ENCODE measurements at regions not wholly inside any gene's neighbourhood (a gene's known extent, or its start where the extent isn't known, plus 50 kb on each side); places are given as distances from the start of the nearest gene placed in this dataset.

- no peaks in the 10 kb centered on the region for H3K36me3 ChIP-seq (ENCODE audit: control insufficient read depth in 3 of 3, insufficient read depth in 3 of 3, low read length in 3 of 3)
- H3K27me3 ChIP-seq (ENCODE audit: control insufficient read depth in 3 of 3, insufficient read depth in 3 of 3, low read length in 3 of 3), result no peaks in the 10 kb centered on the region
- no peak overlapping the region for H3K27ac ChIP-seq (ENCODE audit: low read depth, low read length)
- H3K4me3 ChIP-seq (ENCODE audit: low read length in 3 of 3), result no peak overlapping the region
- H3K9me3 ChIP-seq (ENCODE audit: control insufficient read depth in 3 of 3, low read length in 3 of 3), result no peaks in the 10 kb centered on the region
- H3K9ac ChIP-seq (ENCODE audit: low read depth in 1 of 3, low read length in 3 of 3), result no peak overlapping the region
- peaks cover 13 to 15% (median 14%) of the 10 kb centered on the region in 3 donors for H3K4me1 ChIP-seq (ENCODE audit: control insufficient read depth in 3 of 3, insufficient read depth in 3 of 3, low read length in 3 of 3)
Measured at GRCh38 chr15:35701402-35702046, 155.6 kb upstream of the DPH6 start.

GRCh38 chr15:35702946-35703495 lies 157.1 kb upstream of the DPH6 start:
- no peak overlapping the region for H3K4me3 ChIP-seq (ENCODE audit: low read length in 3 of 3)
- no peak overlapping the region for H3K9ac ChIP-seq (ENCODE audit: low read depth in 1 of 3, low read length in 3 of 3)
- H3K36me3 ChIP-seq (ENCODE audit: control insufficient read depth in 3 of 3, insufficient read depth in 3 of 3, low read length in 3 of 3), result no peaks in the 10 kb centered on the region
- no peaks in the 10 kb centered on the region for H3K9me3 ChIP-seq (ENCODE audit: control insufficient read depth in 3 of 3, low read length in 3 of 3)
- no peaks in the 10 kb centered on the region for H3K27me3 ChIP-seq (ENCODE audit: control insufficient read depth in 3 of 3, insufficient read depth in 3 of 3, low read length in 3 of 3)
- no peak overlapping the region for H3K27ac ChIP-seq (ENCODE audit: low read depth, low read length)
- H3K4me1 ChIP-seq (ENCODE audit: control insufficient read depth in 3 of 3, insufficient read depth in 3 of 3, low read length in 3 of 3), result peaks cover 10 to 14% (median 13%) of the 10 kb centered on the region in 3 donors

DNA sequence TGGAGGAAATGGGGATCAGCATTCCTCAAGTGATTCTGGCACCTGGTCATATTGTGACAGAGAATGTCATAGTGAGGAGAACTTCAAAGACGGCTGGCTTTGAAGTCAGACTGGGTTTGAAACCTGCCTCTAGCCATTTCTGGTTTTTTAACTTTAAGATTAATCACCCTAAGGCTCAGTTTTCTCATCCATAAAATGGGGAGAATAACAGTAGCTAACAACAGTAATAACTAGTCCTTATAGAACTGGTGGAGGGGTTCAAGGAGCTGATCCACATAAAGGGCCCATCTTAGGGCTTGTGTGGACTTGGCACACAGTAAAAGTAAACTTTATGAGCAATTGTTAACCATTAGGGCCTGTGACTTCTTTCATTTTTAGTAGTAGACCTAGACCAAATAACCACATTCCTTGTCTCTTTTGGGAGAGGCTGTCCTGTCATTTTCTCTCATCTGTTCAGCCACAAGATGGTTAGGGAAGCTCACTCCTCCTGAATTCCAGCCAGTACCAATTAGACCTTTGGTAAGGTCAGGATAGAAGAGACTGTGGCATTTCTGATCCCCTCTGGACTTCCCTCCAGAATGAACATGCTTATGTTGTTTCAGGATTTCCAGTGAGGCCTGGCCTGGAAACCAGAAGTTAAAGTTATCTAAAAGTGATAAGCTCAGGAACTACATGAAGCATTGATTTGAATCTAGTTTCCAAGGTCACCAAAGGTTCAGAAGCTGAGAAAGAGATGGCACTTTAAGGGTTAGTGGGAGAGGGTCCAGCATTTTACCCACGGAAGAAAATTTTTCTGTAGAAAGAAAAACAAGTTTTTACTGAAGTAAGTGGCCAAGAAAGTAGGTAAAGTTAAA lies 159.3 kb upstream of the DPH6 start:
- Histone ChIP-seq H3K9me3 (ENCODE audit: control insufficient read depth in 3 of 3, low read length in 3 of 3) (no peaks in the 10 kb centered on the region), H3K4me3 (ENCODE audit: low read length in 3 of 3) (peak overlapping the region in 1 of 3 donors; percentile 10), H3K27me3 (ENCODE audit: control insufficient read depth in 3 of 3, insufficient read depth in 3 of 3, low read length in 3 of 3) (no peaks in the 10 kb centered on the region), H3K4me1 (ENCODE audit: control insufficient read depth in 3 of 3, insufficient read depth in 3 of 3, low read length in 3 of 3) (peaks cover 10 to 14% (median 13%) of the 10 kb centered on the region in 3 donors), H3K27ac (ENCODE audit: low read depth, low read length) (peak overlapping the region; percentile 49), H3K9ac (ENCODE audit: low read depth in 1 of 3, low read length in 3 of 3) (no peak overlapping the region), H3K36me3 (ENCODE audit: control insufficient read depth in 3 of 3, insufficient read depth in 3 of 3, low read length in 3 of 3) (no peaks in the 10 kb centered on the region)

DNA sequence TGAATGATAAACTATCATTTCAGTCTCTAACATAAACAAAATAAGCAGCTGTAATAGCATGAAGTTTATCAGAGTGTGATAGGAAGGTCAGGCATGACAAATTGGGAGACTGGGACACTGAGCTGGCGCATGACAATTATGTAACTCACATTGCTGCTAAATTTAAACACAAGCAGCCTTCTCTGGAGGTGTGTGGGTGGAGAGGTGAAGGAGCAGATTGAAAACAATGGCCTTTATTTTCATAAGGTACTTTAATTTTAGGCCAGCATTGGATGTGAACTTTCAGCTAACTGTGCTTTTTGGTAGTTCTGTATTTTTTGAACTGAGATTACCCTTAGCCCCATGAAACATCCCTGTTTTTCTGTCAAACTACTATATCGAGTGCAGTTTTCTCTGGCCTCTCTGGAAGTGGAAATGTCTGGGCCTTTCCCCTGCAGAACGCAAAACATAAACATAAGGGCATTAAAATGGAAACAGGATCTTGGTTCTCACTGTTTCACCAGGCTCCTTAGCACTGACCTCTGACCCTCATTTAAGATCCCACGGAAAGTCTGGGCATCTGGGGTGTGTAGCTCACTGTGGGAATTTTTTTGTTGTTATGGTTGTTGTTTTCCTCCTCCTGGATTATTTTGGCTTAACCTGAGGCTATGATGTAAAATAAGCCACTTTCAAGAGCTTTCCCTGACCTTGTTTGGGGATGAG lies 160.1 kb upstream of the DPH6 start:
- H3K9me3 ChIP-seq (ENCODE audit: control insufficient read depth in 3 of 3, low read length in 3 of 3), result no peaks in the 10 kb centered on the region
- H3K27ac ChIP-seq (ENCODE audit: low read depth, low read length), result peak overlapping the region; percentile 49
- H3K9ac ChIP-seq (ENCODE audit: low read depth in 1 of 3, low read length in 3 of 3), result peak overlapping the region in 1 of 3 donors; percentile 10
- H3K4me3 ChIP-seq (ENCODE audit: low read length in 3 of 3), result peak overlapping the region in 1 of 3 donors; percentile 10
- no peaks in the 10 kb centered on the region for H3K36me3 ChIP-seq (ENCODE audit: control insufficient read depth in 3 of 3, insufficient read depth in 3 of 3, low read length in 3 of 3)
- peaks cover 10 to 14% (median 13%) of the 10 kb centered on the region in 3 donors for H3K4me1 ChIP-seq (ENCODE audit: control insufficient read depth in 3 of 3, insufficient read depth in 3 of 3, low read length in 3 of 3)
- no peaks in the 10 kb centered on the region for H3K27me3 ChIP-seq (ENCODE audit: control insufficient read depth in 3 of 3, insufficient read depth in 3 of 3, low read length in 3 of 3)

DNA sequence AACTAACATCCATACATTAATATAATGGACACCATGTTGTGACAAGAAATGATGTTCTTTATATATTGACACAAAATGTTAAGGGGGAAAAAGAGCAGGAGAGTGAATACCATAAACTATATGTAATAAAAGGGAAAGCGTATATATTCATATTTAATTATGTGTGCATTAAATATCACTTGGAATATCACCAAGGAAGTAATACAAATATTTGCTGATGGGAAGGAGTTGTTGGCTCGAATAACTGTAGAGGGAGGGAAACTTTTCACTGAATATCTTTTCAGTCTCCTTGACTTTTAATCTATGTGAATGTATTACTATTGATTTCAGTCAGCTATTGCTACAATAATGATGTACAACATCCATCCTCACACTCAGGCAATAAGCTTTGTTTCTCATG lies 167.0 kb upstream of the DPH6 start:
- Histone ChIP-seq H3K4me1 (ENCODE audit: control insufficient read depth in 3 of 3, insufficient read depth in 3 of 3, low read length in 3 of 3) (no peaks in the 10 kb centered on the region), H3K27me3 (ENCODE audit: control insufficient read depth in 3 of 3, insufficient read depth in 3 of 3, low read length in 3 of 3) (no peaks in the 10 kb centered on the region), H3K4me3 (ENCODE audit: low read length in 3 of 3) (no peak overlapping the region), H3K9ac (ENCODE audit: low read depth in 1 of 3, low read length in 3 of 3) (no peak overlapping the region), H3K9me3 (ENCODE audit: control insufficient read depth in 3 of 3, low read length in 3 of 3) (peaks cover 0 to 1% (median 0%) of the 10 kb centered on the region in 3 donors), H3K27ac (ENCODE audit: low read depth, low read length) (no peak overlapping the region), H3K36me3 (ENCODE audit: control insufficient read depth in 3 of 3, insufficient read depth in 3 of 3, low read length in 3 of 3) (no peaks in the 10 kb centered on the region)

DNA sequence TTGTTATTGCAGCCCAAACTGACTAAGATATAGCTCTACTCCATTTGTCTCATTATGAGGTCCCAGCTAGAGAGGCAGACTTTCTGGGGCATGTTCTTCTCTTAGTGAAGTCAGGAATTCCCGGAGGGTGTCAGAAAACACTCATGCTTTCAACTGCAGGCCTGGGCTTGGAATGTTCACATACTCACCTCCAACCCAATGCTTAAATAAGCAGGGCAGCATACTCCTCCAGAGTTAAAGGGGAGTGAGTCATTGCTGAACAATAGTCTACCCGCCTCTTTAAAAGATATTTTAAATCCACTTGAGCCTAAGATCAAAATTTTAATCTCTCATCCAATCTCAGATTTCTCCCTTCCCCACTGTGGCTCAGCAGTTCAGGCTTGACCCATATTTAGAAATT lies 167.8 kb upstream of the DPH6 start:
- H3K9me3 ChIP-seq (ENCODE audit: control insufficient read depth in 3 of 3, low read length in 3 of 3), result peaks cover 0 to 1% (median 0%) of the 10 kb centered on the region in 3 donors
- no peaks in the 10 kb centered on the region for H3K4me1 ChIP-seq (ENCODE audit: control insufficient read depth in 3 of 3, insufficient read depth in 3 of 3, low read length in 3 of 3)
- no peak overlapping the region for H3K4me3 ChIP-seq (ENCODE audit: low read length in 3 of 3)
- H3K27ac ChIP-seq (ENCODE audit: low read depth, low read length), result no peak overlapping the region
- no peak overlapping the region for H3K9ac ChIP-seq (ENCODE audit: low read depth in 1 of 3, low read length in 3 of 3)
- H3K36me3 ChIP-seq (ENCODE audit: control insufficient read depth in 3 of 3, insufficient read depth in 3 of 3, low read length in 3 of 3), result no peaks in the 10 kb centered on the region
- H3K27me3 ChIP-seq (ENCODE audit: control insufficient read depth in 3 of 3, insufficient read depth in 3 of 3, low read length in 3 of 3), result no peaks in the 10 kb centered on the region

- Histone ChIP-seq H3K27ac (ENCODE audit: low read depth, low read length) (no peak overlapping the region), H3K36me3 (ENCODE audit: control insufficient read depth in 3 of 3, insufficient read depth in 3 of 3, low read length in 3 of 3) (no peaks in the 10 kb centered on the region), H3K27me3 (ENCODE audit: control insufficient read depth in 3 of 3, insufficient read depth in 3 of 3, low read length in 3 of 3) (no peaks in the 10 kb centered on the region), H3K4me3 (ENCODE audit: low read length in 3 of 3) (no peak overlapping the region), H3K9me3 (ENCODE audit: control insufficient read depth in 3 of 3, low read length in 3 of 3) (peaks cover 0 to 1% (median 0%) of the 10 kb centered on the region in 3 donors), H3K4me1 (ENCODE audit: control insufficient read depth in 3 of 3, insufficient read depth in 3 of 3, low read length in 3 of 3) (no peaks in the 10 kb centered on the region), H3K9ac (ENCODE audit: low read depth in 1 of 3, low read length in 3 of 3) (no peak overlapping the region)
Measured at GRCh38 chr15:35717721-35718120, 171.8 kb upstream of the DPH6 start.

GRCh38 chr15:35720019-35720418 lies 174.1 kb upstream of the DPH6 start:
- no peak overlapping the region for H3K4me3 ChIP-seq (ENCODE audit: low read length in 3 of 3)
- no peaks in the 10 kb centered on the region for H3K36me3 ChIP-seq (ENCODE audit: control insufficient read depth in 3 of 3, insufficient read depth in 3 of 3, low read length in 3 of 3)
- H3K9ac ChIP-seq (ENCODE audit: low read depth in 1 of 3, low read length in 3 of 3), result no peak overlapping the region
- no peak overlapping the region for H3K27ac ChIP-seq (ENCODE audit: low read depth, low read length)
- H3K4me1 ChIP-seq (ENCODE audit: control insufficient read depth in 3 of 3, insufficient read depth in 3 of 3, low read length in 3 of 3), result no peaks in the 10 kb centered on the region
- no peaks in the 10 kb centered on the region for H3K27me3 ChIP-seq (ENCODE audit: control insufficient read depth in 3 of 3, insufficient read depth in 3 of 3, low read length in 3 of 3)
- peaks cover 0 to 1% (median 0%) of the 10 kb centered on the region in 3 donors for H3K9me3 ChIP-seq (ENCODE audit: control insufficient read depth in 3 of 3, low read length in 3 of 3)

DNA sequence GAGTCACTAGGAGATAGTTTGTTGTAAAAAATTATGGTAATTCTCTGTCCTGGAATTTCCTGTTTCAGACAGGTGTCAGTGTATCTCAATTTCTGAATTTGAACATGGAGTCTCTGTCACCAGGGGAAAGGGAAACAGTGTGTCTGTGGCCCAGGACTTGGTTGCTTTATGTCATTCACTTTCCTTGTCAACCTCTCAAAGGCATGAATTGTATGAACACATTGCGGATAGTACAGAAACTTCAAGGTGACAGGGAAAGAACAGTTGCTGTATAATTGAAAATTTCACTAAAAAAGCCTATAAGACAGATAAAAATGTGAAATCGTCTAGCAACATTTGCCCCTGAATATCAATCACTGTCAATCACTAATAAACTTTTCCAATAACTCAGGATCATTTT lies 175.0 kb upstream of the DPH6 start:
- no peaks in the 10 kb centered on the region for H3K27me3 ChIP-seq (ENCODE audit: control insufficient read depth in 3 of 3, insufficient read depth in 3 of 3, low read length in 3 of 3)
- no peak overlapping the region for H3K4me3 ChIP-seq (ENCODE audit: low read length in 3 of 3)
- H3K27ac ChIP-seq (ENCODE audit: low read depth, low read length), result no peak overlapping the region
- H3K9me3 ChIP-seq (ENCODE audit: control insufficient read depth in 3 of 3, low read length in 3 of 3), result peaks cover 0 to 1% (median 0%) of the 10 kb centered on the region in 3 donors
- no peak overlapping the region for H3K9ac ChIP-seq (ENCODE audit: low read depth in 1 of 3, low read length in 3 of 3)
- no peaks in the 10 kb centered on the region for H3K4me1 ChIP-seq (ENCODE audit: control insufficient read depth in 3 of 3, insufficient read depth in 3 of 3, low read length in 3 of 3)
- H3K36me3 ChIP-seq (ENCODE audit: control insufficient read depth in 3 of 3, insufficient read depth in 3 of 3, low read length in 3 of 3), result no peaks in the 10 kb centered on the region

All from skeletal muscle tissue (tissue), 3 donors.